ENCODE measurements at regions not wholly inside any gene's neighbourhood (a gene's known extent, or its start where the extent isn't known, plus 50 kb on each side); places are given as distances from the start of the nearest gene placed in this dataset.

DNA sequence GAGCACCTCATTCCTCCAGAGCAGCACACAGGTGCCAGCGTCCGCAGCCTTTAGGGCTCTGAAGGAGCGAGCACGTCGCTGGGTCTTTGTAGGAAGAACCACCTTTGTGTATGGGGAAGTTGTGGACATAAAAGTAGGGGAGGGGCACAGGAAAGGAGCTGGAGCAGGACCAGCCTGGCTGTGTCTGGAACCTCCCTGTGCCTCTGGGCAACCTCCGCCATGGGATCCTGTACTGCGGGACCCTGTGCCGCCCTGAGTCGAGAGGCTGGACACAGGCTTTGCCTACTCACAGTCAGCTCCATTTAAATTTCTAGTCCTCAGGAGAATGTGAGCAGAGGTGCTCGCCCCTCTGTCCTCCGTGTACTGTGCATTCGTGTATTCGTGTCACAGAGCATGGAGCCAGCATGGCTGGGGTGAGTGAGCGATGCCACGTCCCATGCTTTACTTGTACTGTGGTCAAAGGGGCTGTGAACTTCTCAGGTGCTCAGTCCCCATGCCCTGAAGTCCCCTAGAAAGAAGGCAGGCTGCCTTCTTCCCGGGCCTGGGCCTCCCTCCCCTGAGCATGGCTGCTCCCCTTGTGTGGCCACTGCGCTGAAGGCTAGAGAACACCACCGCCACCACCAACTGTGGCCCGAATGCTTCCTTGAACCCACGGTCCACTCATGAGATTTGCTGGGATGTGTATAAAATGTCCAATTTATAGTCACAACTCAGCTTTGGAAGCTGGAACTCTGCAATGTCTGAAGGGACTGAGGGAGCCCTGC, 99.9 kb downstream of the TEX29 start:
- TF ChIP-seq, protein P1, sequence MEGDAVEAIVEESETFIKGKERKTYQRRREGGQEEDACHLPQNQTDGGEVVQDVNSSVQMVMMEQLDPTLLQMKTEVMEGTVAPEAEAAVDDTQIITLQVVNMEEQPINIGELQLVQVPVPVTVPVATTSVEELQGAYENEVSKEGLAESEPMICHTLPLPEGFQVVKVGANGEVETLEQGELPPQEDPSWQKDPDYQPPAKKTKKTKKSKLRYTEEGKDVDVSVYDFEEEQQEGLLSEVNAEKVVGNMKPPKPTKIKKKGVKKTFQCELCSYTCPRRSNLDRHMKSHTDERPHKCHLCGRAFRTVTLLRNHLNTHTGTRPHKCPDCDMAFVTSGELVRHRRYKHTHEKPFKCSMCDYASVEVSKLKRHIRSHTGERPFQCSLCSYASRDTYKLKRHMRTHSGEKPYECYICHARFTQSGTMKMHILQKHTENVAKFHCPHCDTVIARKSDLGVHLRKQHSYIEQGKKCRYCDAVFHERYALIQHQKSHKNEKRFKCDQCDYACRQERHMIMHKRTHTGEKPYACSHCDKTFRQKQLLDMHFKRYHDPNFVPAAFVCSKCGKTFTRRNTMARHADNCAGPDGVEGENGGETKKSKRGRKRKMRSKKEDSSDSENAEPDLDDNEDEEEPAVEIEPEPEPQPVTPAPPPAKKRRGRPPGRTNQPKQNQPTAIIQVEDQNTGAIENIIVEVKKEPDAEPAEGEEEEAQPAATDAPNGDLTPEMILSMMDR (conservative IDR thresholded peaks at IDR 0.05; ENCODE audit: low read depth, low read length) = no peak
- no peak for TF ChIP-seq EZH2 (IDR thresholded peaks at IDR 0.05; ENCODE audit: borderline replicate concordance, low read depth, low read length, poor library complexity, severe bottlenecking)
